ENCODE measurements at regions not wholly inside any gene's neighbourhood (a gene's known extent, or its start where the extent isn't known, plus 50 kb on each side); places are given as distances from the start of the nearest gene placed in this dataset.

GRCh38 chr17:14733376-14733775, 432.5 kb downstream of the HS3ST3B1 start:
- TF ChIP-seq SP1 (IDR thresholded peaks at IDR 0.05; ENCODE audit: low read depth, low read length) (no peak), CEBPB (IDR thresholded peaks at IDR 0.05; ENCODE audit: low read depth, low read length) (no peak), TAF1 (IDR thresholded peaks at IDR 0.05; ENCODE audit: low read depth, low read length) (no peak), CREB1 (IDR thresholded peaks at IDR 0.05) (no peak), SUZ12 (IDR thresholded peaks at IDR 0.05; ENCODE audit: low read length) (no peak), POLR2AphosphoS5 (IDR thresholded peaks at IDR 0.05; ENCODE audit: low read depth, low read length) (no peak), JUN (IDR thresholded peaks at IDR 0.05; ENCODE audit: low read depth, low read length) (no peak), EP300 (IDR thresholded peaks at IDR 0.05; ENCODE audit: borderline replicate concordance in 1 of 2, low read depth in 2 of 2, low read length in 2 of 2) (no peak)
- TF ChIP-seq, protein P1, sequence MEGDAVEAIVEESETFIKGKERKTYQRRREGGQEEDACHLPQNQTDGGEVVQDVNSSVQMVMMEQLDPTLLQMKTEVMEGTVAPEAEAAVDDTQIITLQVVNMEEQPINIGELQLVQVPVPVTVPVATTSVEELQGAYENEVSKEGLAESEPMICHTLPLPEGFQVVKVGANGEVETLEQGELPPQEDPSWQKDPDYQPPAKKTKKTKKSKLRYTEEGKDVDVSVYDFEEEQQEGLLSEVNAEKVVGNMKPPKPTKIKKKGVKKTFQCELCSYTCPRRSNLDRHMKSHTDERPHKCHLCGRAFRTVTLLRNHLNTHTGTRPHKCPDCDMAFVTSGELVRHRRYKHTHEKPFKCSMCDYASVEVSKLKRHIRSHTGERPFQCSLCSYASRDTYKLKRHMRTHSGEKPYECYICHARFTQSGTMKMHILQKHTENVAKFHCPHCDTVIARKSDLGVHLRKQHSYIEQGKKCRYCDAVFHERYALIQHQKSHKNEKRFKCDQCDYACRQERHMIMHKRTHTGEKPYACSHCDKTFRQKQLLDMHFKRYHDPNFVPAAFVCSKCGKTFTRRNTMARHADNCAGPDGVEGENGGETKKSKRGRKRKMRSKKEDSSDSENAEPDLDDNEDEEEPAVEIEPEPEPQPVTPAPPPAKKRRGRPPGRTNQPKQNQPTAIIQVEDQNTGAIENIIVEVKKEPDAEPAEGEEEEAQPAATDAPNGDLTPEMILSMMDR (IDR thresholded peaks at IDR 0.05; ENCODE audit: control extremely low read depth in 1 of 3, insufficient read depth in 1 of 3, low read depth in 1 of 3, low read length in 3 of 3), result no peak

Measured in H1 (cell line).